Coronary artery (tissue), 2 donors: ENCODE measurements at regions not wholly inside any gene's neighbourhood (a gene's known extent, or its start where the extent isn't known, plus 50 kb on each side); places are given as distances from the start of the nearest gene placed in this dataset.

ENCODE experiments used
- DNase-seq: peaks from one replicate; pipeline ENCODE4 v3.0.0-alpha.2; 2017; ENCODE audit warnings: low spot score
- H3K27ac ChIP-seq, 2 donors: fragments of 200-600 bp; sonication (generic); one replicate each; pipeline ENCODE4 v1.5.1; 2016 to 2019
- H3K4me3 ChIP-seq: fragments of 200-600 bp; sonication (generic); 2 replicates; pipeline ENCODE4 v1.5.1; 2016; ENCODE audit warnings: mild to moderate bottlenecking, moderate library complexity
- TF ChIP-seq, protein P1 (sequence below): fragments of 200-600 bp; sonication (generic); IDR thresholded peaks from one replicate; pipeline ENCODE4 v1.5.1; 2019; ENCODE audit warnings: antibody characterized with exemption

DNA sequence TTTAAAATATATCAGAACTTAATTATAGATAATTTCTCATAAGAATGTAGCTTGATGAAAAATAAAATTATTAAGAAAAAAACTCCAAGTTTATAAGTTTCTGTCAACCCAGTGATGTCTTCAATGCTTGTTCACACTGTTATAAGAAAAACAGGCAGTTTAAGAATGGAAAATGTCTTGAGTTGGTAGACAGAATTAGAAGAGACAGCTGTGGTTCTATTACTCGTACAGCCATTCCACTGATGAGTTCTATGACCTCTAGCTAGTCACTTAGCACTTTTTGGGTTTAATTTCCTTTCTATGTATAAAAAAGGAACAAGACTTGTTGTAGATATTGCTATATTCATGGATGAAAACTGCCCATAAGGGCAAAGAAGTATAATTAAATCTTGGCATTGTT lies 1013.1 kb upstream of the ATXN8OS start:
- DNase-seq = no peak
- Histone ChIP-seq H3K27ac (no peak overlapping the region), H3K4me3 (no peak overlapping the region)
- TF ChIP-seq, protein P1, sequence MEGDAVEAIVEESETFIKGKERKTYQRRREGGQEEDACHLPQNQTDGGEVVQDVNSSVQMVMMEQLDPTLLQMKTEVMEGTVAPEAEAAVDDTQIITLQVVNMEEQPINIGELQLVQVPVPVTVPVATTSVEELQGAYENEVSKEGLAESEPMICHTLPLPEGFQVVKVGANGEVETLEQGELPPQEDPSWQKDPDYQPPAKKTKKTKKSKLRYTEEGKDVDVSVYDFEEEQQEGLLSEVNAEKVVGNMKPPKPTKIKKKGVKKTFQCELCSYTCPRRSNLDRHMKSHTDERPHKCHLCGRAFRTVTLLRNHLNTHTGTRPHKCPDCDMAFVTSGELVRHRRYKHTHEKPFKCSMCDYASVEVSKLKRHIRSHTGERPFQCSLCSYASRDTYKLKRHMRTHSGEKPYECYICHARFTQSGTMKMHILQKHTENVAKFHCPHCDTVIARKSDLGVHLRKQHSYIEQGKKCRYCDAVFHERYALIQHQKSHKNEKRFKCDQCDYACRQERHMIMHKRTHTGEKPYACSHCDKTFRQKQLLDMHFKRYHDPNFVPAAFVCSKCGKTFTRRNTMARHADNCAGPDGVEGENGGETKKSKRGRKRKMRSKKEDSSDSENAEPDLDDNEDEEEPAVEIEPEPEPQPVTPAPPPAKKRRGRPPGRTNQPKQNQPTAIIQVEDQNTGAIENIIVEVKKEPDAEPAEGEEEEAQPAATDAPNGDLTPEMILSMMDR = no peak

- no peak for DNase-seq
- TF ChIP-seq, protein P1 = no peak
- Histone ChIP-seq H3K27ac (no peak overlapping the region), H3K4me3 (no peak overlapping the region)
Observed at GRCh38 chr13:69092615-69093322, 1014.9 kb upstream of the ATXN8OS start.

GRCh38 chr13:69077267-69077666 lies 1030.4 kb upstream of the ATXN8OS start:
- H3K4me3 ChIP-seq = no peak overlapping the region
- H3K27ac ChIP-seq = no peak overlapping the region
- TF ChIP-seq, protein P1 = no peak
- no peak for DNase-seq

DNA sequence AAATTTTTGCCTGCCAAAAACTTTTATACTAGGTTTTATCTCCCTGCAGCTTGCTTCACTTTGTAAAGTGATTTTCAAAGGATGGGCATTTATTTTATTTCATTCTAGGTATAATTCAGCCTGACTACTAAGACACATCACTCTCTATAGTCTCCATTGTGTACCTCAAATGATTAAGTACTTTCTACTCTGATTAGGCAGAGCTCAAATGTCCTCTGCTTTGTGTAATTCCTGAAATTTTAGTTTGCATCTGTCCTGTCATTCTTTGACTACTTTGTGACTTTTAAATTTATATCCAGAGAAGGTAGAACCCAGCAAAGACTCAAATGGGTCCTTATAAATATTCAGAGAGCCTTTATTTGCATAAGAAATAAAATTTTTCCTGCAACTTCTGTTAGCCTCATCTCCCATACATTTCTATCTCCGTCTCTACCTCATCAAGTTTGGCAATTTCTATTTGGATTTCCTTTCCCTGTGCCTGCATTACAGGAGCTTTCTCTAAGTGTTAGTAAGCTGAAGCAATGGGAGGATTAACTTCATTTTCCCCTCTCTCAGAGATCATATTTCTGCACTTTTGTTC lies 1038.0 kb upstream of the ATXN8OS start:
- no peak for DNase-seq
- Histone ChIP-seq H3K4me3 (no peak overlapping the region), H3K27ac (no peak overlapping the region)
- TF ChIP-seq, protein P1 = no peak

DNA sequence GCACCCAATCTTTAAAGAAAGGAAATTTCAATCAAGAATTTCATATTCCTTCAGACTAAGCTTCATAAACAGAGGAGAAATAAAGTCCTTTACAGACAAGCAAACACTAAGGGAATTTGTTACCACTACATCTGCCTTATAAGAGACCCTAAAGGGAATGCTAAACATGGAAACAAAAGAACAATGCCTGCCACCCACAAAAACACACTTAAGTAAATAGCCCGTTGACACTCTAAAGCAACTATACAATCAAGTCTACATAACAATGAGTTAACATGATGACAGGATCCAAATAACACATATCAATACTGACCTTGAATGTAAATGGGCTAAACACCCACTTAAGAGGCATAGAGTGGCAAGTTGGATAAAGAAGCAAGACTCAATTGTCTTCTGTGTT lies 1056.9 kb upstream of the ATXN8OS start:
- no peak for DNase-seq
- Histone ChIP-seq H3K27ac (no peak overlapping the region), H3K4me3 (no peak overlapping the region)
- TF ChIP-seq, protein P1 = no peak

DNA sequence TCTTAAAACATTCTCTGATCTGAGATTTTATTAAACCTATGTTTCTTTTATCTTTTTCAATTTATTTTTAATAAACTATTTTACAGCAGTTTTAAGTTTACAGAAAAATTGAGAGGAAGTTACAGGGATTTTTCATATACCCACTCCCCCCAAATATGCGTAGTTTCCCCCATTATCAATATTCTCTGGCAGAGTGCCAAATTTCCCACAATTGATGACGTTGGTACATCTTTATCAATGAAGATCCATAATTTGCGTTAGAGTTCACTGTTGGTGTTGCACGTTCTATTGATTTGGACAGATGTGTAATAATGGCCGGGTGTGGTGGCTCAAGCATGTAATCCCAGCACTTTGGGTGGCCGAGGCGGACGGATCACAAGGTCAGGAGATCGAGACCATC lies 1063.0 kb upstream of the ATXN8OS start:
- H3K4me3 ChIP-seq = no peak overlapping the region
- no peak for DNase-seq
- H3K27ac ChIP-seq = no peak overlapping the region
- TF ChIP-seq, protein P1 = no peak

DNA sequence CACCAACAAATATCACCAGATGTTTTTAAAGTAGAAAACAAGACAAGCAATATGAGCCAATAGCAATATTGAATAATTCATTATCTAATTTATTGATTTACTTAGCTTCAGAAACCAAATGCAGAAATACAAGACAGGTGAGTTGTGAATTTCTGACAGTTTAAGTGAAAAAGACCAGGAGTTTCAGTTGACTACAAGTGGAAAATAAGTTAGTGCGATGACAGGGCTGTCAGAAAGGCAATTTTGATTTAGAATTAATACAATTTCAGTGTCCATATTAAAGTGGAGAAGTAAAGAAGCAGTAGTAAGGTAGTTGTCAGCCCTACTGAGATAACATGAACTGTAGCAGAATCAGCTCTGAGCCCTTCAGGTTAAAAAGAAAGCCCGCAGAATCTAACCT lies 1066.7 kb upstream of the ATXN8OS start:
- Histone ChIP-seq H3K27ac (no peak overlapping the region), H3K4me3 (no peak overlapping the region)
- no peak for DNase-seq
- TF ChIP-seq, protein P1 = no peak
